Activated T-cell treated with anti-CD3 and anti-CD28 coated beads, Interleukin-2, amount 50 U/mL, for 72 hours (primary cell): ENCODE measurements at regions not wholly inside any gene's neighbourhood (a gene's known extent, or its start where the extent isn't known, plus 50 kb on each side); places are given as distances from the start of the nearest gene placed in this dataset.
A peak's percentile ranks its signal among the peaks of the same experiment; 100 is the strongest.
"Not testable (repeated sequence)": the region's sequence is repeated elsewhere in the genome, so short reads cannot be mapped to it uniquely, and the experiment has no call there.

Source experiments
- ATAC-seq, 2 donors: fragments of 150-1000 bp; cut with Tn5 transposase; replicated peaks in 1 of 2; 2 replicates each; pipeline ENCODE4 v1.10.0; 2021; ENCODE audit warnings: moderate library complexity in 2 of 2, mild to moderate bottlenecking in 1 of 2
- DNase-seq, 2 donors: peaks; one replicate each; pipeline ENCODE4 v3.0.0; 2021 to 2022; ENCODE audit warnings: mixed read lengths in 1 of 2
- H3K27ac Mint-ChIP-seq: one replicate; pipeline ENCODE4 v1.8.0; 2022; ENCODE audit warnings: mild to moderate bottlenecking, moderate library complexity, mixed read lengths
- H3K27me3 Mint-ChIP-seq: one replicate; pipeline ENCODE4 v1.8.0; 2022; ENCODE audit warnings: low read depth, mixed read lengths
- H3K36me3 Mint-ChIP-seq, 2 donors: one replicate each; pipeline ENCODE4 v1.8.0; 2022; ENCODE audit warnings: mixed read lengths in 2 of 2, mild to moderate bottlenecking in 1 of 2; ENCODE audit not compliant: insufficient read depth in 2 of 2
- H3K4me1 Mint-ChIP-seq: one replicate; pipeline ENCODE4 v1.8.0; 2022; ENCODE audit warnings: low read depth, mixed read lengths
- H3K4me3 Mint-ChIP-seq, 2 donors: one replicate each; pipeline ENCODE4 v1.8.0; 2022; ENCODE audit warnings: mild to moderate bottlenecking in 2 of 2, mixed read lengths in 2 of 2, moderate library complexity in 2 of 2
- H3K9me3 Mint-ChIP-seq, 2 donors: one replicate each; pipeline ENCODE4 v1.8.0; 2022; ENCODE audit warnings: mixed read lengths in 2 of 2

GRCh38 chr11:13782390-13783075 lies 114.1 kb downstream of the FAR1 start:
- DNase-seq (no peak), ATAC-seq (no peak)
- H3K27me3 Mint-ChIP-seq = no peaks in the 10 kb centered on the region
- no peaks in the 10 kb centered on the region for H3K36me3 Mint-ChIP-seq
- H3K4me1 Mint-ChIP-seq = no peaks in the 10 kb centered on the region
- H3K9me3 Mint-ChIP-seq = no peaks in the 10 kb centered on the region
- H3K4me3 Mint-ChIP-seq = no peak overlapping the region
- no peak overlapping the region for H3K27ac Mint-ChIP-seq

- Mint-ChIP-seq H3K4me1 (no peaks in the 10 kb centered on the region), H3K27me3 (no peaks in the 10 kb centered on the region), H3K27ac (no peak overlapping the region), H3K36me3 (no peaks in the 10 kb centered on the region), H3K4me3 (no peak overlapping the region), H3K9me3 (no peaks in the 10 kb centered on the region)
- ATAC-seq (no peak), DNase-seq (no peak)
Observed at GRCh38 chr11:13784441-13784840, 116.0 kb downstream of the FAR1 start.

- Mint-ChIP-seq H3K4me1 (no peaks in the 10 kb centered on the region), H3K27me3 (no peaks in the 10 kb centered on the region), H3K27ac (no peak overlapping the region), H3K36me3 (no peaks in the 10 kb centered on the region), H3K9me3 (no peaks in the 10 kb centered on the region), H3K4me3 (no peak overlapping the region)
- no peak for DNase-seq
- ATAC-seq = no peak
Observed at GRCh38 chr11:13784855-13785254, 116.4 kb downstream of the FAR1 start.

- Mint-ChIP-seq H3K27ac (no peak overlapping the region), H3K4me1 (no peaks in the 10 kb centered on the region), H3K27me3 (no peaks in the 10 kb centered on the region), H3K9me3 (no peaks in the 10 kb centered on the region), H3K36me3 (no peaks in the 10 kb centered on the region), H3K4me3 (no peak overlapping the region)
- ATAC-seq (no peak), DNase-seq (no peak)
Observed at GRCh38 chr11:13786688-13787087, 118.2 kb downstream of the FAR1 start.

- not testable (repeated sequence) for H3K27me3 Mint-ChIP-seq, H3K4me3 Mint-ChIP-seq, DNase-seq, H3K4me1 Mint-ChIP-seq, ATAC-seq, H3K9me3 Mint-ChIP-seq, H3K36me3 Mint-ChIP-seq, H3K27ac Mint-ChIP-seq
Observed at GRCh38 chr11:13797616-13798015, 129.1 kb downstream of the FAR1 start.

- Mint-ChIP-seq H3K36me3 (peaks cover 2 to 7% of the 10 kb centered on the region in 2 donors), H3K9me3 (peaks cover 6 to 7% of the 10 kb centered on the region in 2 donors), H3K27ac (no peak overlapping the region), H3K4me3 (no peak overlapping the region), H3K27me3 (no peaks in the 10 kb centered on the region), H3K4me1 (no peaks in the 10 kb centered on the region)
- ATAC-seq (no peak), DNase-seq (no peak)
Observed at GRCh38 chr11:13800901-13801300, 132.4 kb downstream of the FAR1 start.

- peaks cover 4% of the 10 kb centered on the region in 2 donors for H3K36me3 Mint-ChIP-seq
- ATAC-seq (no peak), DNase-seq (no peak)
- H3K4me3 Mint-ChIP-seq = no peak overlapping the region
- H3K4me1 Mint-ChIP-seq = peaks cover 7% of the 10 kb centered on the region
- H3K27me3 Mint-ChIP-seq = no peaks in the 10 kb centered on the region
- no peak overlapping the region for H3K27ac Mint-ChIP-seq
- H3K9me3 Mint-ChIP-seq = peaks cover 0 to 10% of the 10 kb centered on the region in 2 donors
Observed at GRCh38 chr11:13818325-13818724, 144.2 kb upstream of the SPON1 start.

- peaks cover 0 to 10% of the 10 kb centered on the region in 2 donors for H3K9me3 Mint-ChIP-seq
- no peaks in the 10 kb centered on the region for H3K27me3 Mint-ChIP-seq
- H3K4me3 Mint-ChIP-seq = no peak overlapping the region
- H3K27ac Mint-ChIP-seq = no peak overlapping the region
- DNase-seq (no peak), ATAC-seq (no peak)
- no peaks in the 10 kb centered on the region for H3K4me1 Mint-ChIP-seq
- peaks cover 5% of the 10 kb centered on the region in 2 donors for H3K36me3 Mint-ChIP-seq
Observed at GRCh38 chr11:13826505-13827278, 135.8 kb upstream of the SPON1 start.

- Mint-ChIP-seq H3K9me3 (peaks cover 2 to 10% of the 10 kb centered on the region in 2 donors), H3K4me3 (no peak overlapping the region), H3K36me3 (peaks cover 5% of the 10 kb centered on the region in 2 donors), H3K27ac (no peak overlapping the region), H3K27me3 (no peaks in the 10 kb centered on the region), H3K4me1 (peaks cover 8% of the 10 kb centered on the region)
- ATAC-seq (no peak), DNase-seq (no peak)
Observed at GRCh38 chr11:13831696-13832095, 130.8 kb upstream of the SPON1 start.

GRCh38 chr11:13834463-13834862 lies 128.1 kb upstream of the SPON1 start:
- DNase-seq (no peak), ATAC-seq (no peak)
- no peak overlapping the region for H3K27ac Mint-ChIP-seq
- H3K9me3 Mint-ChIP-seq = peaks cover 2 to 6% of the 10 kb centered on the region in 2 donors
- no peaks in the 10 kb centered on the region for H3K27me3 Mint-ChIP-seq
- peaks cover 23% of the 10 kb centered on the region for H3K4me1 Mint-ChIP-seq
- H3K36me3 Mint-ChIP-seq = peaks cover 2 to 5% of the 10 kb centered on the region in 2 donors
- H3K4me3 Mint-ChIP-seq = no peak overlapping the region

- H3K27ac Mint-ChIP-seq = no peak overlapping the region
- H3K36me3 Mint-ChIP-seq = no peaks in the 10 kb centered on the region
- ATAC-seq (no peak), DNase-seq (no peak)
- no peak overlapping the region for H3K4me3 Mint-ChIP-seq
- H3K4me1 Mint-ChIP-seq = peaks cover 23% of the 10 kb centered on the region
- H3K9me3 Mint-ChIP-seq = peaks cover 3 to 5% of the 10 kb centered on the region in 2 donors
- H3K27me3 Mint-ChIP-seq = no peaks in the 10 kb centered on the region
Observed at GRCh38 chr11:13836666-13837065, 125.9 kb upstream of the SPON1 start.

GRCh38 chr11:13837286-13837685 lies 125.2 kb upstream of the SPON1 start:
- Mint-ChIP-seq H3K9me3 (peaks cover 3 to 5% of the 10 kb centered on the region in 2 donors), H3K4me1 (peaks cover 23% of the 10 kb centered on the region), H3K36me3 (no peaks in the 10 kb centered on the region), H3K27ac (no peak overlapping the region), H3K4me3 (peak overlapping the region in 1 of 2 donors; percentile 27), H3K27me3 (no peaks in the 10 kb centered on the region)
- DNase-seq = no peak
- peak; percentile 83 to 95 for ATAC-seq

GRCh38 chr11:13841393-13841792 lies 121.1 kb upstream of the SPON1 start:
- Mint-ChIP-seq H3K27ac (no peak overlapping the region), H3K27me3 (no peaks in the 10 kb centered on the region), H3K4me3 (no peak overlapping the region), H3K36me3 (no peaks in the 10 kb centered on the region), H3K4me1 (peaks cover 18% of the 10 kb centered on the region), H3K9me3 (peaks cover 2 to 3% of the 10 kb centered on the region in 2 donors)
- DNase-seq = no peak
- ATAC-seq = no peak
